GM19035 (cell line): ENCODE measurements at regions not wholly inside any gene's neighbourhood (a gene's known extent, or its start where the extent isn't known, plus 50 kb on each side); places are given as distances from the start of the nearest gene placed in this dataset.
"Not testable (repeated sequence)": the region's sequence is repeated elsewhere in the genome, so short reads cannot be mapped to it uniquely, and the experiment has no call there.

ENCODE experiments used
- ATAC-seq: cut with Tn5 transposase; IDR thresholded peaks from one replicate; pipeline ENCODE4 v1.9.1; 2021; ENCODE audit not compliant: unreplicated experiment

- no peak for ATAC-seq
These were observed 159.8 kb upstream of the TSC22D2 start for GRCh38 chr3:150248116-150248887.

GRCh38 chr3:150247441-150247840 lies 160.7 kb upstream of the TSC22D2 start:
- ATAC-seq: no peak

GRCh38 chr3:150243466-150243865 lies 164.6 kb upstream of the TSC22D2 start:
- ATAC-seq: no peak

GRCh38 chr3:150242220-150242936 lies 165.7 kb upstream of the TSC22D2 start:
- no peak for ATAC-seq

GRCh38 chr3:150240891-150241290 lies 167.2 kb upstream of the TSC22D2 start:
- no peak for ATAC-seq

DNA sequence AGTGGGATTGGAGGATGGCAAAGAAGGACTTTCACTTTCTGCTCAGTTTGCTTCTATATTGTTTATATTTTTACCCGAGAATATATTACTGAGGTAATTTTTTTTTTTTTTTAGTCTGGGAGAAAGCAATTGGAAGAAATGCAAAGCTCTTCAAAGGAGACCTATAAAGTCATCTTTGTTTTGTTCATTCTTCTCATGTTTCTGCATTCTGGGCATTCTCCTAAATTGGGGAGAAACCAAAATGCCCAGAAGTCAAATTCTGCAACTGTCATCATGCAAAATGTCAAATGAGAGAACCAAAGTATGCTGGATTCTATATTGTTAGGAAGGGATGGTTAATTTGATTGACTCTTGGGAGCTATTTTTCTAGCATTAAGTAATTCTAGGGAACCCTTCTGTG lies 168.3 kb upstream of the TSC22D2 start:
- ATAC-seq: no peak

DNA sequence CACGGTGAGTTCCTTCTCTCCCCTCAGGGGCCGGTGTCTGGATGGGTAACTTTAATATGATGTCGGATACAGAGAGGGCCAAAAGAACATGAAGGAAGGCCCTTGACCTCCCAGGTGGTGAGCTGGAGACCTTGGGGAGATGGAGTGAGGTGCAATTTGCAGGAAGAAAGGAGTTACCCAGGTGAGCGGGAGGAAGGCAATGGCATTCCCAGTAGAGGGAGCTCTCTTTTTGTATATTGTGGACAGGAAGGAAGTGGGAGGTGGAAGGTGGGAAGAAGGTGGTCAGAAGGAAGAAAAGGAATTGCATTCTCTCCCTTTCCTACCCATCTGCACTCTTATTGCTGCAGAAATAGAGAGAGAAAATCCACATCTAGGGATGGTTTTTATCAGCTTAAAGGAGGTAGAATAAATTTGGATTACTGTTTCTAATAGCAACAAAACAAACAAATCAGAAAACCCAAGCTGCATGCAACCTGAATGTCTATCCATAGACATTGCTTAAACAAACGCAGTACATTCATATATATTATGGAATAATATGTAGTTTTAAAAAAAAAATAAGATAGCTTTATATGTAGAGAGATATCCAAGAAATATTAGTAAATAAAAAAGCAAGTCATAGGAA lies 169.0 kb upstream of the TSC22D2 start:
- ATAC-seq: no peak

GRCh38 chr3:150238048-150238802 lies 169.9 kb upstream of the TSC22D2 start:
- ATAC-seq: no peak

GRCh38 chr3:150237490-150237889 lies 170.6 kb upstream of the TSC22D2 start:
- ATAC-seq: no peak

GRCh38 chr3:150236316-150237082 lies 171.6 kb upstream of the TSC22D2 start:
- ATAC-seq: no peak

DNA sequence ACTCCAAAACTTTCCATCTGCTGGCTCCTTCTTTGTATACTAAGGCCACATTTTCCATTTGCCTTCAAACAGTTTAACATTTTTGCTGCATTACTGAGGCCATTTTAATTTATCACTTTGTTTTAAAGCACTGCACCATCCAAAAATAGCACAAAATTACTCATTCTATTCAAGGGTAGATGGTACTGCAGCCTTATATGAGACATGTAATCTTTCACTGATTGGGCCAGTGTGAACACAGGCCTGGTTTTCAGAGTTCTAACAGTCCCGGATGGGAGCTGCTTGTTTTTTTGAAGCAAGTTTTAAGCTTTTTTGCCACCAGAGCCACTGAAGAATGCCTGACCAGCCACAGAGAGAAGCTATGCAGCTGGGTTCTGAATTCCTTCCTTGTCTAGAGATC lies 172.3 kb upstream of the TSC22D2 start:
- ATAC-seq: no peak

GRCh38 chr3:150232992-150233451 lies 175.1 kb upstream of the TSC22D2 start:
- no peak for ATAC-seq

DNA sequence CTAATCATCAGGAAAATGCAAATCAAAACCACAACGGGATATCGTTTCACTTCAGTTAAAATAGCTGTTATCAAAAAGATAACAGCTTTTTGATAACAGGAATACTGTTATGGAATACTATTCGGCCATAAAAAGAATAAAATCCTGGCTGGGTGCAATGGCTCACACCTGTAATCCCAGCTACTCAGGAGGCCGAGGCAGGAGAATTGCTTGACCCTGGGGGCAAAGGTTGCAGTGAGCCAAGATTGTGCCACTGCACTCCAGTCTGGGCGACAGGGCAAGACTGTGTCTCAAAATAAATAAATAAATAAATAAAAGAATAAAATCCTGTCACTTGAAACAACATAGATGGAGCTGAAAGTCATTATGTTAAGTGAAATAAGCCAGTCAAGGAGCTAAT lies 178.1 kb upstream of the TSC22D2 start:
- no peak for ATAC-seq

DNA sequence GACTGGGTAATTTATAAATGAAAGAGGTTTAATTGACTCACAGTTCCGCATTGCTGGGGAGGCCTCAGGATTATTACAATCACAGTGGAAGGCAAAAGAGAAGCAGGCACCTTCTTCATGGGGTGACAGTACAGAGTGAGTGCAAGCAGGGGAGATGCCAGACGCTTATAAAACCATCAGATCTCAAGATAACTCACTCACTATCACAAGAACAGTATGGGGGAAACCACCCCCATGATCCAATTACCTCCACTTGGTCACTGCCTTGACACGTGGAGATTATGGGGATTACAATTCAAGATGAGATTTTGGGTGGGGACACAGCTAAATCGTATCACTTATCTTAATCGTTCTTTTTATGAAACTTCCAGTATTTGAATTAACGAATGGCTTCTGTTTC lies 179.5 kb upstream of the TSC22D2 start:
- not testable (repeated sequence) for ATAC-seq

GRCh38 chr3:150227839-150228238 lies 180.3 kb upstream of the TSC22D2 start:
- no peak for ATAC-seq

- ATAC-seq: no peak
These were observed 182.1 kb upstream of the TSC22D2 start for GRCh38 chr3:150225986-150226385.

GRCh38 chr3:150223558-150223957 lies 184.5 kb upstream of the TSC22D2 start:
- ATAC-seq: no peak

- ATAC-seq: no peak
These were observed 185.2 kb upstream of the TSC22D2 start for GRCh38 chr3:150222691-150223489.

- no peak for ATAC-seq
These were observed 186.1 kb upstream of the TSC22D2 start for GRCh38 chr3:150221904-150222523.
